HepG2 (cell line): ENCODE measurements at regions not wholly inside any gene's neighbourhood (a gene's known extent, or its start where the extent isn't known, plus 50 kb on each side); places are given as distances from the start of the nearest gene placed in this dataset.
A peak's percentile ranks its signal among the peaks of the same experiment; 100 is the strongest.

Experiments used
- CHCHD3 ChIP-seq: sonication (generic); formaldehyde crosslinking; IDR thresholded peaks from 2 replicates; pipeline ENCODE4 v1.8.0; 2022; ENCODE audit warnings: mild to moderate bottlenecking, missing genetic modification reagents, moderate library complexity
- FOSL1 ChIP-seq: sonication (generic); formaldehyde crosslinking; IDR thresholded peaks from 2 replicates; pipeline ENCODE4 v1.9.0; 2021; ENCODE audit warnings: missing genetic modification reagents, borderline replicate concordance
- FOXM1 ChIP-seq: sonication (generic); formaldehyde crosslinking; IDR thresholded peaks from 2 replicates; pipeline ENCODE4 v1.5.0; 2020; ENCODE audit warnings: missing genetic modification reagents
- HMGA1 ChIP-seq: sonication (generic); formaldehyde crosslinking; conservative IDR thresholded peaks from 2 replicates; pipeline ENCODE4 v1.4.0; 2020; ENCODE audit warnings: missing genetic modification reagents
- HOXA3 ChIP-seq: sonication (generic); formaldehyde crosslinking; IDR thresholded peaks from 2 replicates; pipeline ENCODE4 v1.5.0; 2020; ENCODE audit warnings: missing genetic modification reagents
- NFE2L1 ChIP-seq: sonication (generic); formaldehyde crosslinking; IDR thresholded peaks from 2 replicates; pipeline ENCODE4 v1.4.0; 2020; ENCODE audit warnings: missing genetic modification reagents, mild to moderate bottlenecking, borderline replicate concordance
- NFKBIZ ChIP-seq: IDR thresholded peaks from 2 replicates; pipeline ENCODE4 v1.6.1; 2018; ENCODE audit warnings: missing genetic modification reagents, missing compliant biosample characterization
- POLR2AphosphoS2 ChIP-seq: IDR thresholded peaks from 2 replicates; pipeline ENCODE4 v1.6.1; 2011; ENCODE audit warnings: low read depth, low read length, improper control_type of control experiment
- PRMT3 ChIP-seq: sonication (generic); formaldehyde crosslinking; IDR thresholded peaks from 2 replicates; pipeline ENCODE4 v1.8.1; 2022; ENCODE audit warnings: low read depth, mild to moderate bottlenecking, moderate library complexity, missing genetic modification reagents, borderline replicate concordance
- RFX1 ChIP-seq: fragments of 450-650 bp; IDR thresholded peaks from 2 replicates; pipeline ENCODE4 v1.6.1; 2017
- SAP130 ChIP-seq: IDR thresholded peaks from 2 replicates; pipeline ENCODE4 v1.6.1; 2016; ENCODE audit warnings: low read depth
- TGIF2 ChIP-seq: IDR thresholded peaks from 2 replicates; pipeline ENCODE4 v1.6.1; 2016; ENCODE audit warnings: control low read depth, missing compliant biosample characterization
- U2AF2 ChIP-seq: fragments of 200-400 bp; formaldehyde crosslinking; IDR thresholded peaks from 2 replicates; pipeline ENCODE4 v1.6.1; 2017; ENCODE audit warnings: low read depth, mild to moderate bottlenecking, low read length
- ZNF589 ChIP-seq: sonication (generic); formaldehyde crosslinking; conservative IDR thresholded peaks from 2 replicates; pipeline ENCODE4 v1.8.0; 2022; ENCODE audit warnings: mild to moderate bottlenecking, moderate library complexity, missing genetic modification reagents
- ZNF761 ChIP-seq: sonication (generic); formaldehyde crosslinking; conservative IDR thresholded peaks from 2 replicates; pipeline ENCODE4 v1.4.0; 2020; ENCODE audit warnings: mild to moderate bottlenecking, missing genetic modification reagents
- ZZZ3 ChIP-seq: sonication (generic); formaldehyde crosslinking; IDR thresholded peaks from 2 replicates; pipeline ENCODE4 v1.4.0; 2020; ENCODE audit warnings: missing genetic modification reagents, mild to moderate bottlenecking, borderline replicate concordance
- TF ChIP-seq, protein P1 (sequence below), 2 experiments: sonication (generic) in 1 of 2; formaldehyde crosslinking in 1 of 2; IDR thresholded peaks; 2 replicates each; pipeline versions ENCODE4 v1.4.0 to v1.6.1; 2018 to 2020; ENCODE audit warnings: missing genetic modification reagents in 2 of 2, borderline replicate concordance in 1 of 2, low read depth in 1 of 2, mild to moderate bottlenecking in 1 of 2, missing biosample characterization in 1 of 2
- TF ChIP-seq, protein P2 (sequence below): sonication (generic); formaldehyde crosslinking; IDR thresholded peaks from 2 replicates; pipeline ENCODE4 v1.4.0; 2020; ENCODE audit warnings: missing genetic modification reagents, borderline replicate concordance
- TF ChIP-seq, protein P3 (sequence below): sonication (generic); formaldehyde crosslinking; IDR thresholded peaks from 2 replicates; pipeline ENCODE4 v1.4.0; 2020; ENCODE audit warnings: mild to moderate bottlenecking, missing genetic modification reagents
- TF ChIP-seq, protein P4 (sequence below): IDR thresholded peaks from 2 replicates; pipeline ENCODE4 v1.6.1; 2016

DNA sequence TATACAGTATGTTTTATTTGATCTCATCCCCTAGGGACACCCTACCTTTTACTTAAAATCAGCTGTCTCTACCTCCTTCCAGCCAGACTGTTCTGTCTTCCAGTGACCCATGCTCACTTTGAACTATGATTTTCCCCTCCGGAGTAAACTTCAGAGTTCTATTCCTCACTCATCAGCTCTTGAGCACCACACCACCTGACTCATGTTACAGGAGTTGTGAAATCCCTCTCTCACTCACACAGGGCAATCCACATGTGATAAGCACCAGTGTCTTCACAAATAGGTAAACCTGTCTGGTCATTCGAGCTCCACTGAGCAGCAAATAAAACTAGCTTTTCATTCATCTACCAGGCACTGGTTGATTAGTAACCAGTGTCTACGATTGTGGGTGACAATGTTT lies 177.3 kb upstream of the BMP4 start (continued):
- TF ChIP-seq, protein P1, sequence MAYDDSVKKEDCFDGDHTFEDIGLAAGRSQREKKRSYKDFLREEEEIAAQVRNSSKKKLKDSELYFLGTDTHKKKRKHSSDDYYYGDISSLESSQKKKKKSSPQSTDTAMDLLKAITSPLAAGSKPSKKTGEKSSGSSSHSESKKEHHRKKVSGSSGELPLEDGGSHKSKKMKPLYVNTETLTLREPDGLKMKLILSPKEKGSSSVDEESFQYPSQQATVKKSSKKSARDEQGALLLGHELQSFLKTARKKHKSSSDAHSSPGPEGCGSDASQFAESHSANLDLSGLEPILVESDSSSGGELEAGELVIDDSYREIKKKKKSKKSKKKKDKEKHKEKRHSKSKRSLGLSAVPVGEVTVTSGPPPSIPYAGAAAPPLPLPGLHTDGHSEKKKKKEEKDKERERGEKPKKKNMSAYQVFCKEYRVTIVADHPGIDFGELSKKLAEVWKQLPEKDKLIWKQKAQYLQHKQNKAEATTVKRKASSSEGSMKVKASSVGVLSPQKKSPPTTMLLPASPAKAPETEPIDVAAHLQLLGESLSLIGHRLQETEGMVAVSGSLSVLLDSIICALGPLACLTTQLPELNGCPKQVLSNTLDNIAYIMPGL (CRISPR knock-in tag; IDR thresholded peaks at IDR 0.05; ENCODE audit: borderline replicate concordance in 1 of 2, low read depth in 1 of 2) = peak; percentile 17 to 67; a peak in 1 of 4 replicates
- TF ChIP-seq FOSL1 (CRISPR knock-in tag) (peak; percentile 56; the same call in 1 of the 2 replicates), NFE2L1 (CRISPR knock-in tag) (no peak), POLR2AphosphoS2 (no peak), PRMT3 (0 out of 2 replicates have a peak, but pooled peaks have one; percentile 41), TGIF2 (CRISPR knock-in tag) (peak; percentile 66), CHCHD3 (CRISPR knock-in tag) (no peak), ZZZ3 (CRISPR knock-in tag) (no peak), RFX1 (no peak), FOXM1 (CRISPR knock-in tag) (no peak), SAP130 (peak; percentile 90), NFKBIZ (peak; percentile 92; the same call in 1 of the 2 replicates), ZNF761 (CRISPR knock-in tag) (no peak), HMGA1 (no peak), U2AF2 (no peak), ZNF589 (CRISPR knock-in tag) (no peak), HOXA3 (CRISPR knock-in tag) (peak; percentile 84)
- TF ChIP-seq, protein P2, sequence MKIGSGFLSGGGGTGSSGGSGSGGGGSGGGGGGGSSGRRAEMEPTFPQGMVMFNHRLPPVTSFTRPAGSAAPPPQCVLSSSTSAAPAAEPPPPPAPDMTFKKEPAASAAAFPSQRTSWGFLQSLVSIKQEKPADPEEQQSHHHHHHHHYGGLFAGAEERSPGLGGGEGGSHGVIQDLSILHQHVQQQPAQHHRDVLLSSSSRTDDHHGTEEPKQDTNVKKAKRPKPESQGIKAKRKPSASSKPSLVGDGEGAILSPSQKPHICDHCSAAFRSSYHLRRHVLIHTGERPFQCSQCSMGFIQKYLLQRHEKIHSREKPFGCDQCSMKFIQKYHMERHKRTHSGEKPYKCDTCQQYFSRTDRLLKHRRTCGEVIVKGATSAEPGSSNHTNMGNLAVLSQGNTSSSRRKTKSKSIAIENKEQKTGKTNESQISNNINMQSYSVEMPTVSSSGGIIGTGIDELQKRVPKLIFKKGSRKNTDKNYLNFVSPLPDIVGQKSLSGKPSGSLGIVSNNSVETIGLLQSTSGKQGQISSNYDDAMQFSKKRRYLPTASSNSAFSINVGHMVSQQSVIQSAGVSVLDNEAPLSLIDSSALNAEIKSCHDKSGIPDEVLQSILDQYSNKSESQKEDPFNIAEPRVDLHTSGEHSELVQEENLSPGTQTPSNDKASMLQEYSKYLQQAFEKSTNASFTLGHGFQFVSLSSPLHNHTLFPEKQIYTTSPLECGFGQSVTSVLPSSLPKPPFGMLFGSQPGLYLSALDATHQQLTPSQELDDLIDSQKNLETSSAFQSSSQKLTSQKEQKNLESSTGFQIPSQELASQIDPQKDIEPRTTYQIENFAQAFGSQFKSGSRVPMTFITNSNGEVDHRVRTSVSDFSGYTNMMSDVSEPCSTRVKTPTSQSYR (CRISPR knock-in tag) = peak; percentile 74; the same call in 1 of the 2 replicates
- TF ChIP-seq, protein P3, sequence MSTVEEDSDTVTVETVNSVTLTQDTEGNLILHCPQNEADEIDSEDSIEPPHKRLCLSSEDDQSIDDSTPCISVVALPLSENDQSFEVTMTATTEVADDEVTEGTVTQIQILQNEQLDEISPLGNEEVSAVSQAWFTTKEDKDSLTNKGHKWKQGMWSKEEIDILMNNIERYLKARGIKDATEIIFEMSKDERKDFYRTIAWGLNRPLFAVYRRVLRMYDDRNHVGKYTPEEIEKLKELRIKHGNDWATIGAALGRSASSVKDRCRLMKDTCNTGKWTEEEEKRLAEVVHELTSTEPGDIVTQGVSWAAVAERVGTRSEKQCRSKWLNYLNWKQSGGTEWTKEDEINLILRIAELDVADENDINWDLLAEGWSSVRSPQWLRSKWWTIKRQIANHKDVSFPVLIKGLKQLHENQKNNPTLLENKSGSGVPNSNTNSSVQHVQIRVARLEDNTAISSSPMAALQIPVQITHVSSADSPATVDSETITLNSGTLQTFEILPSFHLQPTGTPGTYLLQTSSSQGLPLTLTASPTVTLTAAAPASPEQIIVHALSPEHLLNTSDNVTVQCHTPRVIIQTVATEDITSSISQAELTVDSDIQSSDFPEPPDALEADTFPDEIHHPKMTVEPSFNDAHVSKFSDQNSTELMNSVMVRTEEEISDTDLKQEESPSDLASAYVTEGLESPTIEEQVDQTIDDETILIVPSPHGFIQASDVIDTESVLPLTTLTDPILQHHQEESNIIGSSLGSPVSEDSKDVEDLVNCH = no peak
- TF ChIP-seq, protein P4, sequence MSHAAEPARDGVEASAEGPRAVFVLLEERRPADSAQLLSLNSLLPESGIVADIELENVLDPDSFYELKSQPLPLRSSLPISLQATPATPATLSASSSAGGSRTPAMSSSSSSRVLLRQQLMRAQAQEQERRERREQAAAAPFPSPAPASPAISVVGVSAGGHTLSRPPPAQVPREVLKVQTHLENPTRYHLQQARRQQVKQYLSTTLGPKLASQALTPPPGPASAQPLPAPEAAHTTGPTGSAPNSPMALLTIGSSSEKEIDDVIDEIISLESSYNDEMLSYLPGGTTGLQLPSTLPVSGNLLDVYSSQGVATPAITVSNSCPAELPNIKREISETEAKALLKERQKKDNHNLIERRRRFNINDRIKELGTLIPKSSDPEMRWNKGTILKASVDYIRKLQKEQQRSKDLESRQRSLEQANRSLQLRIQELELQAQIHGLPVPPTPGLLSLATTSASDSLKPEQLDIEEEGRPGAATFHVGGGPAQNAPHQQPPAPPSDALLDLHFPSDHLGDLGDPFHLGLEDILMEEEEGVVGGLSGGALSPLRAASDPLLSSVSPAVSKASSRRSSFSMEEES (CRISPR knock-in tag) = peak; percentile 99
